ENCODE measurements at regions not wholly inside any gene's neighbourhood (a gene's known extent, or its start where the extent isn't known, plus 50 kb on each side); places are given as distances from the start of the nearest gene placed in this dataset.

GRCh38 chr12:97082029-97082428 lies 175.0 kb downstream of the NEDD1 start:
- no peak for TF ChIP-seq CTCF (IDR thresholded peaks at IDR 0.05; ENCODE audit: low read depth, low read length)
- no peak overlapping the region for H3K4me3 ChIP-seq (ENCODE audit: low read depth, low read length)

GRCh38 chr12:97093187-97093683 lies 186.2 kb downstream of the NEDD1 start:
- no peak overlapping the region for H3K4me3 ChIP-seq (ENCODE audit: low read depth, low read length)
- no peak for TF ChIP-seq CTCF (IDR thresholded peaks at IDR 0.05; ENCODE audit: low read depth, low read length)

- no peak overlapping the region for H3K4me3 ChIP-seq (ENCODE audit: low read depth, low read length)
- no peak for TF ChIP-seq CTCF (IDR thresholded peaks at IDR 0.05; ENCODE audit: low read depth, low read length)
These were observed 190.7 kb downstream of the NEDD1 start for GRCh38 chr12:97097734-97098133.

- no peak for TF ChIP-seq CTCF (IDR thresholded peaks at IDR 0.05; ENCODE audit: low read depth, low read length)
- H3K4me3 ChIP-seq (ENCODE audit: low read depth, low read length) = no peak overlapping the region
These were observed 202.4 kb downstream of the NEDD1 start for GRCh38 chr12:97109441-97109840.

- no peak overlapping the region for H3K4me3 ChIP-seq (ENCODE audit: low read depth, low read length)
- TF ChIP-seq CTCF (IDR thresholded peaks at IDR 0.05; ENCODE audit: low read depth, low read length) = no peak
These were observed 205.1 kb downstream of the NEDD1 start for GRCh38 chr12:97112136-97112535.

- no peak for TF ChIP-seq CTCF (IDR thresholded peaks at IDR 0.05; ENCODE audit: low read depth, low read length)
- H3K4me3 ChIP-seq (ENCODE audit: low read depth, low read length) = no peak overlapping the region
These were observed 211.8 kb downstream of the NEDD1 start for GRCh38 chr12:97118796-97119375.

- H3K4me3 ChIP-seq (ENCODE audit: low read depth, low read length) = no peak overlapping the region
- no peak for TF ChIP-seq CTCF (IDR thresholded peaks at IDR 0.05; ENCODE audit: low read depth, low read length)
These were observed 220.0 kb downstream of the NEDD1 start for GRCh38 chr12:97127061-97127460.
